Panc1 (cell line): ENCODE measurements at regions not wholly inside any gene's neighbourhood (a gene's known extent, or its start where the extent isn't known, plus 50 kb on each side); places are given as distances from the start of the nearest gene placed in this dataset.

Source experiments
- ATAC-seq: fragments of 200-7000 bp; cut with Tn5 transposase; 2 replicates; pipeline ENCODE4 v1.9.1; 2020; ENCODE audit warnings: mild to moderate bottlenecking, moderate library complexity
- BruUV-seq: library from RNA; stranded (reverse); fragments of 400-500 nt; replicated peaks from 2 replicates; lab custom pipeline; 2021; lab: Mats Ljungman, UMichigan
- CTCF ChIA-PET: fragments of 300-600 bp; sonication (Branson Sonifier 250); formaldehyde crosslinking; loops from one replicate; lab custom pipeline; 2022; ENCODE audit warnings: antibody characterized with exemption; lab: Charles Lee
- POLR2A ChIA-PET: fragments of 300-600 bp; sonication (Branson Sonifier 250); formaldehyde crosslinking; loops from one replicate; lab custom pipeline; 2022; ENCODE audit warnings: antibody characterized with exemption; lab: Charles Lee
- DNase-seq: peaks from one replicate; pipeline ENCODE4 v3.0.0-alpha.2; 2010; ENCODE audit warnings: low read depth, low spot score
- H3K27ac ChIP-seq: 2 replicates; pipeline ENCODE4 v1.5.1; 2011; ENCODE audit warnings: mild to moderate bottlenecking, low read length, inconsistent platforms
- H3K27me3 ChIP-seq: fragments of 200-500 bp; sonication (Bioruptor generic); 2 replicates; pipeline ENCODE4 v1.6.0; 2014; ENCODE audit warnings: low read length, inconsistent platforms; ENCODE audit not compliant: control insufficient read depth, insufficient read depth
- H3K36me3 ChIP-seq: fragments of 200-500 bp; sonication (Bioruptor generic); 2 replicates; pipeline ENCODE4 v1.5.1; 2014; ENCODE audit warnings: inconsistent platforms, mild to moderate bottlenecking, low read length, moderate library complexity; ENCODE audit not compliant: control insufficient read depth, insufficient read depth
- H3K4me1 ChIP-seq: 2 replicates; pipeline ENCODE4 v1.5.1; 2011; ENCODE audit warnings: inconsistent platforms, mild to moderate bottlenecking, low read length, moderate library complexity; ENCODE audit not compliant: control insufficient read depth, insufficient read depth
- H3K4me3 ChIP-seq, 2 experiments: 2 replicates each; pipeline ENCODE4 v1.5.1; 2011 to 2012; ENCODE audit warnings: low read depth in 2 of 2, low read length in 2 of 2, mild to moderate bottlenecking in 2 of 2, inconsistent platforms in 1 of 2, moderate library complexity in 1 of 2
- H3K9me3 ChIP-seq: fragments of 200-500 bp; sonication (Bioruptor generic); 2 replicates; pipeline ENCODE4 v1.5.1; 2014; ENCODE audit warnings: low read depth, mild to moderate bottlenecking, inconsistent platforms, low read length, moderate library complexity; ENCODE audit not compliant: control insufficient read depth, insufficient read depth
- POLR2AphosphoS5 ChIP-seq: IDR thresholded peaks from 2 replicates; pipeline ENCODE4 v1.6.1; 2012; ENCODE audit warnings: mild to moderate bottlenecking, low read depth, low read length, moderate library complexity
- SIN3A ChIP-seq: IDR thresholded peaks from 2 replicates; pipeline ENCODE4 v1.6.1; 2012; ENCODE audit warnings: low read depth, mild to moderate bottlenecking, low read length, moderate library complexity, borderline replicate concordance; ENCODE audit not compliant: insufficient read depth
- TCF7L2 ChIP-seq: IDR thresholded peaks from 2 replicates; pipeline ENCODE4 v1.6.1; 2011; ENCODE audit warnings: mild to moderate bottlenecking, low read depth, low read length, inconsistent platforms
- in situ Hi-C: cut with HindIII; loops from 2 replicates; pipeline ENCODE4 v1.10.0; 2016; ENCODE audit warnings: low sequenced_read_pairs, low pct_unique_long_range_greater_than_20kb
- intact Hi-C: fragments of 100-400 bp; cut with micrococcal nuclease; formaldehyde crosslinking; loops from one replicate; pipeline ENCODE4 v1.10.0; 2022; ENCODE audit not compliant: unreplicated experiment
- TF ChIP-seq, protein P1 (sequence below), 2 experiments: IDR thresholded peaks; 2 replicates each; pipeline ENCODE4 v1.6.1; 2011 to 2012; ENCODE audit warnings: low read depth in 2 of 2, control low read depth in 1 of 2, low read length in 1 of 2, mild to moderate bottlenecking in 1 of 2, moderate library complexity in 1 of 2; ENCODE audit not compliant: insufficient read depth in 1 of 2
- TF ChIP-seq, protein P2 (sequence below): fragments of 450-650 bp; IDR thresholded peaks from 2 replicates; pipeline ENCODE4 v1.5.1; 2017; ENCODE audit warnings: mild to moderate bottlenecking

DNA sequence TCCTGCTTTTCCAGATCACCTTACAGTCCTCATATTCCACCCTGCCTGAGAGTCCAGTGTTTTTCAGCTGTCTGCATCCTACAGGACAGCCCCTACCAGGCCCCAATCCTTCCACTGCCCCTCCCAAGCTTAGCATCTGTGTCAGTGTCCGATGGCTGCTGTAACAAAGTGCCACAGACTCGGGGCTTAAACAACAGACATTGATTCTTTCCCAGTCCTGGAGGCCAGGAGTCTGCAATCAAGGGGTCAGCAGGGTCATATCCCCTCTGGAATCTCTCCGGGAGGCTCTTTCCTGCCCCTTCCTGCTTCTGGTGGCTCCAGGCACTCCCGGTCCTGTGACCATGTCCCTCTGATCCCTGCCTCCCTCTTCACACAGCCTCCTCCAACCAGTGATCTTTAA is 396.6 kb upstream of the MAP3K7 start:
- Histone ChIP-seq H3K9me3 (no peaks in the 10 kb centered on the region), H3K27me3 (no peaks in the 10 kb centered on the region), H3K4me1 (no peaks in the 10 kb centered on the region), H3K27ac (no peak overlapping the region), H3K4me3 (no peak overlapping the region), H3K36me3 (no peaks in the 10 kb centered on the region)
- no peak for TF ChIP-seq TCF7L2
- TF ChIP-seq SIN3A, result no peak
- TF ChIP-seq, protein P1, sequence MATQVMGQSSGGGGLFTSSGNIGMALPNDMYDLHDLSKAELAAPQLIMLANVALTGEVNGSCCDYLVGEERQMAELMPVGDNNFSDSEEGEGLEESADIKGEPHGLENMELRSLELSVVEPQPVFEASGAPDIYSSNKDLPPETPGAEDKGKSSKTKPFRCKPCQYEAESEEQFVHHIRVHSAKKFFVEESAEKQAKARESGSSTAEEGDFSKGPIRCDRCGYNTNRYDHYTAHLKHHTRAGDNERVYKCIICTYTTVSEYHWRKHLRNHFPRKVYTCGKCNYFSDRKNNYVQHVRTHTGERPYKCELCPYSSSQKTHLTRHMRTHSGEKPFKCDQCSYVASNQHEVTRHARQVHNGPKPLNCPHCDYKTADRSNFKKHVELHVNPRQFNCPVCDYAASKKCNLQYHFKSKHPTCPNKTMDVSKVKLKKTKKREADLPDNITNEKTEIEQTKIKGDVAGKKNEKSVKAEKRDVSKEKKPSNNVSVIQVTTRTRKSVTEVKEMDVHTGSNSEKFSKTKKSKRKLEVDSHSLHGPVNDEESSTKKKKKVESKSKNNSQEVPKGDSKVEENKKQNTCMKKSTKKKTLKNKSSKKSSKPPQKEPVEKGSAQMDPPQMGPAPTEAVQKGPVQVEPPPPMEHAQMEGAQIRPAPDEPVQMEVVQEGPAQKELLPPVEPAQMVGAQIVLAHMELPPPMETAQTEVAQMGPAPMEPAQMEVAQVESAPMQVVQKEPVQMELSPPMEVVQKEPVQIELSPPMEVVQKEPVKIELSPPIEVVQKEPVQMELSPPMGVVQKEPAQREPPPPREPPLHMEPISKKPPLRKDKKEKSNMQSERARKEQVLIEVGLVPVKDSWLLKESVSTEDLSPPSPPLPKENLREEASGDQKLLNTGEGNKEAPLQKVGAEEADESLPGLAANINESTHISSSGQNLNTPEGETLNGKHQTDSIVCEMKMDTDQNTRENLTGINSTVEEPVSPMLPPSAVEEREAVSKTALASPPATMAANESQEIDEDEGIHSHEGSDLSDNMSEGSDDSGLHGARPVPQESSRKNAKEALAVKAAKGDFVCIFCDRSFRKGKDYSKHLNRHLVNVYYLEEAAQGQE (IDR thresholded peaks at IDR 0.05; ENCODE audit: insufficient read depth in 1 of 2, low read depth in 2 of 2, low read length in 1 of 2), result no peak
- no peak for TF ChIP-seq POLR2AphosphoS5
- TF ChIP-seq, protein P2, sequence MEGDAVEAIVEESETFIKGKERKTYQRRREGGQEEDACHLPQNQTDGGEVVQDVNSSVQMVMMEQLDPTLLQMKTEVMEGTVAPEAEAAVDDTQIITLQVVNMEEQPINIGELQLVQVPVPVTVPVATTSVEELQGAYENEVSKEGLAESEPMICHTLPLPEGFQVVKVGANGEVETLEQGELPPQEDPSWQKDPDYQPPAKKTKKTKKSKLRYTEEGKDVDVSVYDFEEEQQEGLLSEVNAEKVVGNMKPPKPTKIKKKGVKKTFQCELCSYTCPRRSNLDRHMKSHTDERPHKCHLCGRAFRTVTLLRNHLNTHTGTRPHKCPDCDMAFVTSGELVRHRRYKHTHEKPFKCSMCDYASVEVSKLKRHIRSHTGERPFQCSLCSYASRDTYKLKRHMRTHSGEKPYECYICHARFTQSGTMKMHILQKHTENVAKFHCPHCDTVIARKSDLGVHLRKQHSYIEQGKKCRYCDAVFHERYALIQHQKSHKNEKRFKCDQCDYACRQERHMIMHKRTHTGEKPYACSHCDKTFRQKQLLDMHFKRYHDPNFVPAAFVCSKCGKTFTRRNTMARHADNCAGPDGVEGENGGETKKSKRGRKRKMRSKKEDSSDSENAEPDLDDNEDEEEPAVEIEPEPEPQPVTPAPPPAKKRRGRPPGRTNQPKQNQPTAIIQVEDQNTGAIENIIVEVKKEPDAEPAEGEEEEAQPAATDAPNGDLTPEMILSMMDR, result no peak
- no TSS peak for BruUV-seq
- intact Hi-C loops (no loop called here), in situ Hi-C loops (no loop called here)
- DNase-seq (no peak), ATAC-seq (no peak)
- ChIA-PET CTCF (no interaction called here), POLR2A (no interaction called here)

DNA sequence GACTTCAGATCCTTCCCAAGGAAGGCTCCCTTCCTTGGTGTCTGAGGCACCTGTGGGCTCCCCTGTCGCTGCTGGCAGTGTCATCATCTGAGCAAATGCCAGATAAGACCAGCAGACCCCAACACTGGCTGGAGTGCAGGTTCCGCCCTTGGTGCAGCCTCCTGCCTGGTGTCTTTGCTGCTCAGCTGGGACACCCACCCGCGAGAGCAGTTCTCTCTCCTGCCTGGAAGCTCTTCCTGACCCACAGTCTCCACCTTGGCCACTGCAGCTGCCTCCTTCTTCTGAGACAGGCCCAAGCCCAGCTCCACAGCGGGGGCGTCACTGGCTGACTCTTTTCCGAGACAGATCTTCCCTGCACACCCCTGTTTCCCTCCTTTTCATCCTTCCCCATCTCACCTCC is 395.7 kb upstream of the MAP3K7 start:
- Histone ChIP-seq H3K27me3 (no peaks in the 10 kb centered on the region), H3K4me3 (no peak overlapping the region), H3K36me3 (no peaks in the 10 kb centered on the region), H3K27ac (no peak overlapping the region), H3K4me1 (no peaks in the 10 kb centered on the region), H3K9me3 (no peaks in the 10 kb centered on the region)
- DNase-seq (no peak), ATAC-seq (no peak)
- ChIA-PET CTCF (no interaction called here), POLR2A (no interaction called here)
- no peak for TF ChIP-seq TCF7L2
- TF ChIP-seq SIN3A, result no peak
- TF ChIP-seq, protein P1 (IDR thresholded peaks at IDR 0.05; ENCODE audit: insufficient read depth in 1 of 2, low read depth in 2 of 2, low read length in 1 of 2), result no peak
- TF ChIP-seq, protein P2, result no peak
- no peak for TF ChIP-seq POLR2AphosphoS5
- in situ Hi-C loops (no loop called here), intact Hi-C loops (no loop called here)
- BruUV-seq, result no TSS peak
